ENCODE measurements at regions not wholly inside any gene's neighbourhood (a gene's known extent, or its start where the extent isn't known, plus 50 kb on each side); places are given as distances from the start of the nearest gene placed in this dataset.

GRCh38 chr13:26996965-26997752 is 174.5 kb downstream of the USP12 start:
- no peak for TF ChIP-seq GATA1 (IDR thresholded peaks at IDR 0.05; ENCODE audit: low read depth, low read length)
- no peak for TF ChIP-seq POLR2A (IDR thresholded peaks at IDR 0.05; ENCODE audit: low read length)
- DNase-seq = no peak

GRCh38 chr13:26995159-26995558 is 176.5 kb downstream of the USP12 start:
- TF ChIP-seq POLR2A (IDR thresholded peaks at IDR 0.05; ENCODE audit: low read length) = no peak
- TF ChIP-seq GATA1 (IDR thresholded peaks at IDR 0.05; ENCODE audit: low read depth, low read length) = no peak
- no peak for DNase-seq

- DNase-seq = no peak
- TF ChIP-seq GATA1 (IDR thresholded peaks at IDR 0.05; ENCODE audit: low read depth, low read length) = no peak
- TF ChIP-seq POLR2A (IDR thresholded peaks at IDR 0.05; ENCODE audit: low read length) = no peak
Measured at GRCh38 chr13:26993780-26994179, 177.8 kb downstream of the USP12 start.

GRCh38 chr13:26992951-26993719 is 178.5 kb downstream of the USP12 start:
- no peak for DNase-seq

GRCh38 chr13:26991508-26992181 is 180.0 kb downstream of the USP12 start:
- DNase-seq = no peak
- TF ChIP-seq POLR2A (IDR thresholded peaks at IDR 0.05; ENCODE audit: low read length) (no peak), GATA1 (IDR thresholded peaks at IDR 0.05; ENCODE audit: low read depth, low read length) (no peak)

More at GRCh38 chr13:26992951-26993719, 178.5 kb downstream of the USP12 start:
- TF ChIP-seq POLR2A (IDR thresholded peaks at IDR 0.05; ENCODE audit: low read length) = no peak
- no peak for TF ChIP-seq GATA1 (IDR thresholded peaks at IDR 0.05; ENCODE audit: low read depth, low read length)

- no peak for TF ChIP-seq POLR2A (IDR thresholded peaks at IDR 0.05; ENCODE audit: low read length)
- no peak for TF ChIP-seq GATA1 (IDR thresholded peaks at IDR 0.05; ENCODE audit: low read depth, low read length)
- no peak for DNase-seq
Measured at GRCh38 chr13:26989957-26990713, 181.5 kb downstream of the USP12 start.

DNA sequence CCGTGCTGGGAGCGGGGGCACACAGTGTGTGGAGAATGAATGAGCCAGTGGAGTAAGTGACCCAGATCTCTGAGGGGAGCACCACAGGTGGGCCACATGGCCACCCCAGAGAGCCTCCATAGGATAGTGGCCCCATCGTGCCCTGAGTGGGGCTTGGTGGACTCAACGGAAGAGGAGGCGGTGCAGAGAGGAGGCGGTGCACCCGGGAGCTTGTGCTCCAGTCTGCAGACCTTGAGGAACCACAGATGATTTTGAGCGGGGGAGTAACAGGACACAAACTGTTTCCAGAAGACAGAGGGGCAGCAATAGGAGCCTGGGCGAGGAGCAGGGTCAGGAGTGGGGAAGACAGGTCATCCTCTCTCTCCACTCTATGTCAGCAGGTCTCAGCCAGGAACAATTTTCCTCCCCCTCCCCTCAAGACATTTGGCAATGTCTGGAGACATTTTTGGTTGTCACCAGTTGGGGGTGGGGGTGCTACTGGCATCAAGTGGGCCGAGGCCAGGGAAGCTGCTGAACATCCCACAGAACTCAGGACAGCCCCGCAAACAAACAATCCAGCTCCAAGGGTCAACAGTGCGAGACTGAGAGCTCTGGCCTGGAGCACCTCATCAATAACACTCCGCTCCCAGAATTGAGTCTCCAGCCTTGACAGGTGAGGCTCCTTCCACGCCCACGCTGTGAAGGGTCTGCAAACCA is 182.2 kb downstream of the USP12 start:
- TF ChIP-seq POLR2A (IDR thresholded peaks at IDR 0.05; ENCODE audit: low read length) (no peak), GATA1 (IDR thresholded peaks at IDR 0.05; ENCODE audit: low read depth, low read length) (no peak)
- DNase-seq = no peak

GRCh38 chr13:26988059-26988769 is 183.4 kb downstream of the USP12 start:
- TF ChIP-seq GATA1 (IDR thresholded peaks at IDR 0.05; ENCODE audit: low read depth, low read length) (no peak), POLR2A (IDR thresholded peaks at IDR 0.05; ENCODE audit: low read length) (no peak)
- peak; percentile 49 to 58 for DNase-seq

DNA sequence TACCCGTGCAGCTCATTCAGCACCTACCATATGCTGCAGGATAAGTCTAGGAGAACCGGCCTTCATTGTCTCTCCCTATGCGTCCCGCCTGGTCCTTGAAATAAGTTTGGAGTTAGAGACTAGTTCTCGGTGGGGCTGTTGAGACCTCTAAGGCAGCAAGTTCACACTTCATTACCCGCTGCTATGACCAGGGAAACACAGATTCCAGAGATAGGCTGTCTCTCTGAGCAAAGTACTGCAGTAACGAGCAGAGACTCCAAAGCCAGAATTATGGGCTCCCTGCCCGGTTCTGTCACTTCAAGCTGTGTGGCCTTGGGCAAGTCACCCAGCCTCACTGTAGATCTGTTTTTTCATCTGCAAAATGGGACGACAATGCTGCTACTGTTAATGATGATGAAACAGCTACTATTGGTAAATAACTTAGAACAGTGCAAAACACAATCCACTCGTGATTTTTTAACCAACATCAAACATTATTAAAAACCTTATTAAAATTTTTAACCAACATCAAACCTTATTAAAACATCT is 184.1 kb downstream of the USP12 start:
- peak in 1 of 2 experiments; percentile 12 for DNase-seq
- TF ChIP-seq GATA1 (IDR thresholded peaks at IDR 0.05; ENCODE audit: low read depth, low read length) (no peak), POLR2A (IDR thresholded peaks at IDR 0.05; ENCODE audit: low read length) (no peak)

GRCh38 chr13:26985285-26985878 is 186.2 kb downstream of the USP12 start:
- DNase-seq = peak; percentile 88 to 93
- TF ChIP-seq POLR2A (IDR thresholded peaks at IDR 0.05; ENCODE audit: low read length) = no peak
- TF ChIP-seq GATA1 (IDR thresholded peaks at IDR 0.05; ENCODE audit: low read depth, low read length) = no peak

- DNase-seq = no peak
- TF ChIP-seq POLR2A (IDR thresholded peaks at IDR 0.05; ENCODE audit: low read length) = no peak
- TF ChIP-seq GATA1 (IDR thresholded peaks at IDR 0.05; ENCODE audit: low read depth, low read length) = no peak
Measured at GRCh38 chr13:26984337-26984736, 187.3 kb downstream of the USP12 start.

All from erythroblast (primary cell).